ENCODE measurements at regions not wholly inside any gene's neighbourhood (a gene's known extent, or its start where the extent isn't known, plus 50 kb on each side); places are given as distances from the start of the nearest gene placed in this dataset.

DNA sequence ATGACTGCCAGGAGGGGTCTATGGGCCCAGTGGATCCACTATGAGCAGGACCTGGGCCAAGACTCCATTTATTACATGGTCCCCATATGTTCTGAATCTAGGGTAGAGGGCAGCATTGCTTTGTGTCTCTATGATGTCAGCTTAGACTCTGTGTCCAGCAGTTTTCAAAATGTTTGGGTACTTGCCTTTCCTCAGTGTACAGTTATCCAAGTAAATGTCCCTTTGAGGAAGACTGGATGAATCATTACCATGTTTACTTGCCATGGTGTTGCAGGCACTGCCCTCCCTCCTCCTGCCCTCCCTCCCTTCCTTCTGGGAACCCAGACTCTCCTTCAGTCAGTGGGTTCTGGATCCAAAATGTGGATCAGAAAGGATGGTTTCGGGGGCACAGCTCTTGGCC lies 108.6 kb downstream of the NRN1 start:
- TF ChIP-seq, protein P1, sequence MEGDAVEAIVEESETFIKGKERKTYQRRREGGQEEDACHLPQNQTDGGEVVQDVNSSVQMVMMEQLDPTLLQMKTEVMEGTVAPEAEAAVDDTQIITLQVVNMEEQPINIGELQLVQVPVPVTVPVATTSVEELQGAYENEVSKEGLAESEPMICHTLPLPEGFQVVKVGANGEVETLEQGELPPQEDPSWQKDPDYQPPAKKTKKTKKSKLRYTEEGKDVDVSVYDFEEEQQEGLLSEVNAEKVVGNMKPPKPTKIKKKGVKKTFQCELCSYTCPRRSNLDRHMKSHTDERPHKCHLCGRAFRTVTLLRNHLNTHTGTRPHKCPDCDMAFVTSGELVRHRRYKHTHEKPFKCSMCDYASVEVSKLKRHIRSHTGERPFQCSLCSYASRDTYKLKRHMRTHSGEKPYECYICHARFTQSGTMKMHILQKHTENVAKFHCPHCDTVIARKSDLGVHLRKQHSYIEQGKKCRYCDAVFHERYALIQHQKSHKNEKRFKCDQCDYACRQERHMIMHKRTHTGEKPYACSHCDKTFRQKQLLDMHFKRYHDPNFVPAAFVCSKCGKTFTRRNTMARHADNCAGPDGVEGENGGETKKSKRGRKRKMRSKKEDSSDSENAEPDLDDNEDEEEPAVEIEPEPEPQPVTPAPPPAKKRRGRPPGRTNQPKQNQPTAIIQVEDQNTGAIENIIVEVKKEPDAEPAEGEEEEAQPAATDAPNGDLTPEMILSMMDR (conservative IDR thresholded peaks at IDR 0.05 in 1 of 2, IDR thresholded peaks at IDR 0.05 in 1 of 2; ENCODE audit: low read depth in 1 of 2, low read length in 2 of 2) = no peak
- TF ChIP-seq EZH2 (IDR thresholded peaks at IDR 0.05; ENCODE audit: low read length, missing control alignments) = no peak
- H2AFZ ChIP-seq (ENCODE audit: low read length) = no peak overlapping the region

DNA sequence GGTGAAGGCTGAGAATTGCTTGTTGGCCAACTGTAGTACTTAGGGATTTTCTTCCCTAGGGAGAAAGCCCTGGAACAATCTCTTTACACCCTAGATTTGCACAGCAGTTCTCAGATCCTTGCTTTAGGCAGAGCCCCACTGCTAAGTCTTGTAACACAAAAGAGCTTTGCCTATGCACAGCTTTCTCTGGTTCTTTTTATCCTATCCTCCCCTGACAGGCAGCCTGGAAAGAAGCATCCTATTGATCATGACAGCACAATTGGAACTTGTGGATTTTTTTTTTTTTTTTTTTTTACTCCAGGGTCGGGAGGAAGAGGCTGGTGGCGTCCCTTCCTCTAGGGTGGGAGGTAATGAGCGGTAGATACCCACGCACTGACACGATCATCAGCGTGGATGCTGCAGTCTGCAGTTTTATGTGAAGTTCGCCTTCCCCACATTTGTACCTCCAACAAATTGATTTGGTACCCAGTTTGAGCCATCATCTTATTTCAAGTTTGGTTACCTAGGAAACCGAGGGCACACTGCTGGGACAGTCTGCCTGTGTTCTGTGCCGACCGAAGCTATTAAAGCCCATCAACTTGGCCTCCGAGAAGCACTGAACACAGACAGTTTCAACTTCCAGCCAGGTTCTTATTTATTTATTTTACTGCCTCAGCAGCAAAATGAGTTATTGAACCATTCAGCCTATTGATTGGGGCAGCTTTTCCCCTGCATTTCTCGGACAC lies 110.1 kb downstream of the NRN1 start:
- no peaks in the 10 kb centered on the region for H3K36me3 ChIP-seq (ENCODE audit: control insufficient read depth, insufficient read depth, low read length)
- no peak overlapping the region for H3K9ac ChIP-seq (ENCODE audit: insufficient read depth, low read length)
- H3K4me1 ChIP-seq (ENCODE audit: control insufficient read depth, extremely low read depth, insufficient read depth, low read length) = no peaks in the 10 kb centered on the region
- H4K20me1 ChIP-seq (ENCODE audit: control insufficient read depth, extremely low read depth, insufficient read depth, low read length) = no peaks in the 10 kb centered on the region
- H3K27ac ChIP-seq (ENCODE audit: insufficient read depth, low read length) = no peak overlapping the region
- DNase-seq (ENCODE audit: low read depth in 2 of 2) = no peak
- TF ChIP-seq, protein P1 (conservative IDR thresholded peaks at IDR 0.05 in 1 of 2, IDR thresholded peaks at IDR 0.05 in 1 of 2; ENCODE audit: low read depth in 1 of 2, low read length in 2 of 2) = no peak
- no peak for TF ChIP-seq EZH2 (IDR thresholded peaks at IDR 0.05; ENCODE audit: low read length, missing control alignments)
- no peaks in the 10 kb centered on the region for H3K79me2 ChIP-seq (ENCODE audit: control insufficient read depth, insufficient read depth, low read length)
- H3K4me2 ChIP-seq (ENCODE audit: extremely low read depth, insufficient read depth, low read length) = no peak overlapping the region
- no peak overlapping the region for H3K4me3 ChIP-seq (replicated peaks in 1 of 4; ENCODE audit: control extremely low read depth in 1 of 4, insufficient read depth in 1 of 4, low read depth in 3 of 4, low read length in 4 of 4)
- H3K9me3 ChIP-seq (ENCODE audit: control insufficient read depth, insufficient read depth, low read depth, low read length) = no peaks in the 10 kb centered on the region
- no peak overlapping the region for H2AFZ ChIP-seq (ENCODE audit: low read length)
- H3K27me3 ChIP-seq (ENCODE audit: control insufficient read depth, insufficient read depth, low read length) = no peaks in the 10 kb centered on the region

More for the DNA sequence above, 108.6 kb downstream of the NRN1 start:
- Histone ChIP-seq H3K27ac (ENCODE audit: insufficient read depth, low read length) (no peak overlapping the region), H3K27me3 (ENCODE audit: control insufficient read depth, insufficient read depth, low read length) (no peaks in the 10 kb centered on the region), H3K4me2 (ENCODE audit: extremely low read depth, insufficient read depth, low read length) (no peak overlapping the region), H4K20me1 (ENCODE audit: control insufficient read depth, extremely low read depth, insufficient read depth, low read length) (no peaks in the 10 kb centered on the region), H3K9me3 (ENCODE audit: control insufficient read depth, insufficient read depth, low read depth, low read length) (no peaks in the 10 kb centered on the region), H3K4me3 (replicated peaks in 1 of 4; ENCODE audit: control extremely low read depth in 1 of 4, insufficient read depth in 1 of 4, low read depth in 3 of 4, low read length in 4 of 4) (no peak overlapping the region), H3K36me3 (ENCODE audit: control insufficient read depth, insufficient read depth, low read length) (no peaks in the 10 kb centered on the region), H3K4me1 (ENCODE audit: control insufficient read depth, extremely low read depth, insufficient read depth, low read length) (no peaks in the 10 kb centered on the region), H3K9ac (ENCODE audit: insufficient read depth, low read length) (no peak overlapping the region), H3K79me2 (ENCODE audit: control insufficient read depth, insufficient read depth, low read length) (no peaks in the 10 kb centered on the region)
- no peak for DNase-seq (ENCODE audit: low read depth in 2 of 2)

DNA sequence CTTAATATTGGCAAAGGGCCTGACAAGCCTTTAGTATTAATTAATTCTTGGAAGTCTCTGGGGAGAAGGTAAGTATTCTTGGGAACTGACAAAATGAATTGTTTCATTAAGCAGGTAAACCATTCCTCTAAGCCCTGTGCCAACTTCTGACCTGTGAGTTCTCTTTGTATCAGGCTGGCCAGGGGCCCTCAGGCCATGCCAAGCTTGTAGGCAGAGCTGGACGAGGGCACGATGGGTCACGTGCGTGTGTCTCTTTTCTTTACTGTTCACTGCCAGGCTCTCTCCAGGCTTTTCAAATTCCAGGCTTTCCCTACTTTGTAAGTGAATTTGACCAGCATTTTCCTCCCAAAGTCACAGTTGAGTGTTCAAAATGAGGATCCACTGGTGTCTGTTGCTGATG lies 112.4 kb downstream of the NRN1 start:
- Histone ChIP-seq H3K4me2 (ENCODE audit: extremely low read depth, insufficient read depth, low read length) (no peak overlapping the region), H3K27me3 (ENCODE audit: control insufficient read depth, insufficient read depth, low read length) (no peaks in the 10 kb centered on the region), H3K27ac (ENCODE audit: insufficient read depth, low read length) (no peak overlapping the region), H3K4me3 (replicated peaks in 1 of 4; ENCODE audit: control extremely low read depth in 1 of 4, insufficient read depth in 1 of 4, low read depth in 3 of 4, low read length in 4 of 4) (no peak overlapping the region), H3K79me2 (ENCODE audit: control insufficient read depth, insufficient read depth, low read length) (no peaks in the 10 kb centered on the region), H2AFZ (ENCODE audit: low read length) (no peak overlapping the region), H4K20me1 (ENCODE audit: control insufficient read depth, extremely low read depth, insufficient read depth, low read length) (no peaks in the 10 kb centered on the region), H3K4me1 (ENCODE audit: control insufficient read depth, extremely low read depth, insufficient read depth, low read length) (no peaks in the 10 kb centered on the region), H3K36me3 (ENCODE audit: control insufficient read depth, insufficient read depth, low read length) (no peaks in the 10 kb centered on the region), H3K9me3 (ENCODE audit: control insufficient read depth, insufficient read depth, low read depth, low read length) (no peaks in the 10 kb centered on the region), H3K9ac (ENCODE audit: insufficient read depth, low read length) (no peak overlapping the region)
- TF ChIP-seq, protein P1 (conservative IDR thresholded peaks at IDR 0.05 in 1 of 2, IDR thresholded peaks at IDR 0.05 in 1 of 2; ENCODE audit: low read depth in 1 of 2, low read length in 2 of 2) = no peak
- no peak for TF ChIP-seq EZH2 (IDR thresholded peaks at IDR 0.05; ENCODE audit: low read length, missing control alignments)
- DNase-seq (ENCODE audit: low read depth in 2 of 2) = no peak

All from fibroblast of lung (primary cell).